H9 (cell line): ENCODE measurements at regions not wholly inside any gene's neighbourhood (a gene's known extent, or its start where the extent isn't known, plus 50 kb on each side); places are given as distances from the start of the nearest gene placed in this dataset.

Experiments
- DNase-seq: peaks from one replicate; pipeline ENCODE4 v3.0.0-alpha.2; 2017
- H2AFZ ChIP-seq: one replicate; pipeline ENCODE4 v1.6.1; 2013; ENCODE audit warnings: mild to moderate bottlenecking, low read length, control low read depth, moderate library complexity
- H2AK5ac ChIP-seq: 2 replicates; pipeline ENCODE4 v1.6.1; 2013; ENCODE audit warnings: low read length, control low read depth, mixed read lengths; ENCODE audit not compliant: insufficient read length
- H2BK120ac ChIP-seq: one replicate; pipeline ENCODE4 v1.6.1; 2013; ENCODE audit warnings: low read depth, mild to moderate bottlenecking, low read length, control low read depth, inconsistent platforms; ENCODE audit not compliant: poor library complexity, severe bottlenecking
- H2BK12ac ChIP-seq: 2 replicates; pipeline ENCODE4 v1.6.1; 2013; ENCODE audit warnings: low read length, control low read depth, mixed read lengths, low read depth; ENCODE audit not compliant: insufficient read length
- H2BK15ac ChIP-seq: 2 replicates; pipeline ENCODE4 v1.6.1; 2013; ENCODE audit warnings: low read depth, low read length, control low read depth
- H2BK20ac ChIP-seq: one replicate; pipeline ENCODE4 v1.6.1; 2013; ENCODE audit warnings: low read depth, mild to moderate bottlenecking, low read length, control low read depth, inconsistent platforms; ENCODE audit not compliant: poor library complexity, severe bottlenecking
- H2BK5ac ChIP-seq: 2 replicates; pipeline ENCODE4 v1.6.1; 2013; ENCODE audit warnings: low read length, control low read depth, mixed read lengths; ENCODE audit not compliant: insufficient read length
- H3K14ac ChIP-seq: 2 replicates; pipeline ENCODE4 v1.6.1; 2013; ENCODE audit warnings: low read length, control low read depth; ENCODE audit not compliant: insufficient read depth
- H3K18ac ChIP-seq: 2 replicates; pipeline ENCODE4 v1.6.1; 2013; ENCODE audit warnings: low read depth, mild to moderate bottlenecking, mixed read lengths, low read length, control low read depth; ENCODE audit not compliant: insufficient read length
- H3K23ac ChIP-seq: 2 replicates; pipeline ENCODE4 v1.6.1; 2013; ENCODE audit warnings: low read length, control low read depth, mixed read lengths, low read depth; ENCODE audit not compliant: insufficient read length
- H3K23me2 ChIP-seq: 2 replicates; pipeline ENCODE4 v1.6.1; 2013; ENCODE audit warnings: low read depth, mild to moderate bottlenecking, mixed read lengths, low read length, control low read depth; ENCODE audit not compliant: insufficient read length, poor library complexity, severe bottlenecking
- H3K27ac ChIP-seq: 2 replicates; pipeline ENCODE4 v1.5.1; 2013; ENCODE audit warnings: low read length, control low read depth, mixed read lengths, low read depth; ENCODE audit not compliant: insufficient read length
- H3K27me3 ChIP-seq: 2 replicates; pipeline ENCODE4 v1.6.1; 2013; ENCODE audit warnings: low read length, control low read depth, inconsistent platforms; ENCODE audit not compliant: insufficient read depth
- H3K4ac ChIP-seq: 2 replicates; pipeline ENCODE4 v1.6.1; 2013; ENCODE audit warnings: low read depth, mild to moderate bottlenecking, control low read depth, inconsistent platforms, low read length, moderate library complexity
- H3K4me1 ChIP-seq: 2 replicates; pipeline ENCODE4 v1.6.1; 2013; ENCODE audit warnings: low read length, control low read depth, inconsistent platforms; ENCODE audit not compliant: insufficient read depth
- H3K4me2 ChIP-seq: 2 replicates; pipeline ENCODE4 v1.6.1; 2013; ENCODE audit warnings: low read length, control low read depth, mixed read lengths; ENCODE audit not compliant: insufficient read length, insufficient read depth
- H3K56ac ChIP-seq: 2 replicates; pipeline ENCODE4 v1.6.1; 2013; ENCODE audit warnings: low read depth, mild to moderate bottlenecking, mixed read lengths, low read length, control low read depth; ENCODE audit not compliant: insufficient read length
- H3K79me1 ChIP-seq: 2 replicates; pipeline ENCODE4 v1.6.1; 2013; ENCODE audit warnings: low read depth, mild to moderate bottlenecking, moderate library complexity, low read length, control low read depth, inconsistent platforms; ENCODE audit not compliant: insufficient read depth, poor library complexity, severe bottlenecking
- H3K79me2 ChIP-seq: 2 replicates; pipeline ENCODE4 v1.6.1; 2013; ENCODE audit warnings: low read length, control low read depth, inconsistent platforms; ENCODE audit not compliant: insufficient read depth
- H3K9ac ChIP-seq: 2 replicates; pipeline ENCODE4 v1.6.1; 2013; ENCODE audit warnings: low read length, control low read depth, mixed read lengths; ENCODE audit not compliant: insufficient read length; ENCODE audit errors: extremely low read depth
- H3K9me3 ChIP-seq: one replicate; pipeline ENCODE4 v1.6.1; 2013; ENCODE audit warnings: low read depth, low read length, inconsistent platforms; ENCODE audit not compliant: control insufficient read depth
- H3T11ph ChIP-seq: one replicate; pipeline ENCODE4 v1.6.1; 2013; ENCODE audit warnings: mild to moderate bottlenecking, low read length, control low read depth, inconsistent platforms
- H4K20me1 ChIP-seq: one replicate; pipeline ENCODE4 v1.6.1; 2013; ENCODE audit not compliant: control insufficient read depth, insufficient read length, insufficient read depth
- H4K5ac ChIP-seq: 2 replicates; pipeline ENCODE4 v1.6.1; 2013; ENCODE audit warnings: low read depth, mild to moderate bottlenecking, mixed read lengths, low read length, control low read depth; ENCODE audit not compliant: insufficient read length
- H4K8ac ChIP-seq: replicated peaks from 2 replicates; pipeline ENCODE4 v1.6.1; 2013; ENCODE audit warnings: low read length, control low read depth, mixed read lengths, low read depth; ENCODE audit not compliant: insufficient read length
- H4K91ac ChIP-seq: 2 replicates; pipeline ENCODE4 v1.6.1; 2013; ENCODE audit warnings: low read depth, mild to moderate bottlenecking, moderate library complexity, mixed read lengths, low read length, control low read depth; ENCODE audit not compliant: insufficient read length
- H3K27ac Mint-ChIP-seq, 3 experiments: 2 replicates in 2 of 3; 3 replicates in 1 of 3; pipeline ENCODE4 v1.8.0; 2020 to 2021; ENCODE audit warnings: mixed read lengths in 3 of 3, mild to moderate bottlenecking in 1 of 3, moderate library complexity in 1 of 3
- H3K27me3 Mint-ChIP-seq: 2 replicates; pipeline ENCODE4 v1.8.0; 2021; ENCODE audit warnings: low read depth, mild to moderate bottlenecking, moderate library complexity, mixed read lengths
- H3K36me3 Mint-ChIP-seq, 3 experiments: 2 replicates in 2 of 3; 3 replicates in 1 of 3; pipeline ENCODE4 v1.8.0; 2020 to 2021; ENCODE audit warnings: low read depth in 3 of 3, mixed read lengths in 3 of 3; ENCODE audit not compliant: insufficient read depth in 1 of 3
- H3K4me1 Mint-ChIP-seq, 2 experiments: 2 replicates each; pipeline ENCODE4 v1.8.0; 2020; ENCODE audit warnings: mixed read lengths in 2 of 2
- H3K4me3 Mint-ChIP-seq, 2 experiments: 2 replicates in 1 of 2; 3 replicates in 1 of 2; pipeline ENCODE4 v1.8.0; 2020 to 2021; ENCODE audit warnings: mild to moderate bottlenecking in 2 of 2, mixed read lengths in 2 of 2, moderate library complexity in 1 of 2
- H3K9me3 Mint-ChIP-seq, 2 experiments: 2 replicates in 1 of 2; 3 replicates in 1 of 2; pipeline ENCODE4 v1.8.0; 2020; ENCODE audit warnings: mild to moderate bottlenecking in 2 of 2, mixed read lengths in 2 of 2, moderate library complexity in 1 of 2
- CTCF ChIP-seq: fragments of 200-600 bp; sonication (generic); conservative IDR thresholded peaks from 3 replicates; pipeline ENCODE4 v1.8.0; 2021; ENCODE audit warnings: antibody characterized with exemption, mild to moderate bottlenecking
- WGBS: extraction: QIAGEN DNeasy Blood & Tissue Kit; methylation state at CpG from one replicate; pipeline ENCODE4 v1.1.7; 2013; ENCODE audit warnings: missing lambda C conversion rate, low lambda C conversion rate, mixed read lengths; ENCODE audit not compliant: insufficient read length; ENCODE audit errors: extremely low coverage; 5-methylcytosine and 5-hydroxymethylcytosine counted together

- Histone ChIP-seq H3K79me1 (no peaks in the 10 kb centered on the region), H2BK20ac (no peak overlapping the region), H3K23me2 (no peaks in the 10 kb centered on the region), H3K4me2 (no peak overlapping the region), H3K9me3 (no peaks in the 10 kb centered on the region), H4K91ac (no peak overlapping the region), H2BK120ac (no peak overlapping the region), H3K27ac (no peak overlapping the region), H3K23ac (no peak overlapping the region), H2BK5ac (no peak overlapping the region), H3K27me3 (no peaks in the 10 kb centered on the region), H4K8ac (no peak overlapping the region), H3T11ph (no peak overlapping the region), H4K5ac (no peak overlapping the region), H4K20me1 (no peaks in the 10 kb centered on the region), H3K79me2 (no peaks in the 10 kb centered on the region), H3K4ac (no peak overlapping the region), H3K14ac (no peak overlapping the region), H3K4me1 (peaks cover 1% of the 10 kb centered on the region; the same call in 1 of the 2 replicates), H2BK15ac (no peak overlapping the region), H3K9ac (no peak overlapping the region), H2AK5ac (no peak overlapping the region), H2AFZ (no peak overlapping the region), H2BK12ac (no peak overlapping the region), H3K56ac (no peak overlapping the region), H3K18ac (no peak overlapping the region)
- DNase-seq, result no peak
- TF ChIP-seq CTCF, result no peak
- H3K36me3 Mint-ChIP-seq, result no peaks in the 10 kb centered on the region
- H3K4me1 Mint-ChIP-seq, result peaks cover 11 to 28% of the 10 kb centered on the region in 2 experiments
- no CpG with 5 or more reads among the region's 2 CpGs for WGBS
- H3K27ac Mint-ChIP-seq, result no peak overlapping the region
- H3K4me3 Mint-ChIP-seq, result no peak overlapping the region
- H3K27me3 Mint-ChIP-seq, result peaks cover 3% of the 10 kb centered on the region; the same call in 1 of the 2 replicates
- no peaks in the 10 kb centered on the region for H3K9me3 Mint-ChIP-seq
Measured at GRCh38 chr7:26444555-26444954, 152.9 kb downstream of the SNX10 start.
